GM19324 (cell line): ENCODE measurements at regions not wholly inside any gene's neighbourhood (a gene's known extent, or its start where the extent isn't known, plus 50 kb on each side); places are given as distances from the start of the nearest gene placed in this dataset.
"Not testable (repeated sequence)": the region's sequence is repeated elsewhere in the genome, so short reads cannot be mapped to it uniquely, and the experiment has no call there.

Source experiments
- ATAC-seq: cut with Tn5 transposase; IDR thresholded peaks from one replicate; pipeline ENCODE4 v1.9.1; 2021; ENCODE audit warnings: mild to moderate bottlenecking, moderate library complexity; ENCODE audit not compliant: unreplicated experiment, low FRiP score

GRCh38 chr16:66186251-66186785 lies 180.2 kb upstream of the CDH5 start:
- no peak for ATAC-seq

- ATAC-seq = no peak
Measured at GRCh38 chr16:66182592-66182991, 183.9 kb upstream of the CDH5 start.

GRCh38 chr16:66176731-66177130 lies 189.8 kb upstream of the CDH5 start:
- no peak for ATAC-seq

GRCh38 chr16:66176111-66176510 lies 190.4 kb upstream of the CDH5 start:
- no peak for ATAC-seq

- no peak for ATAC-seq
Measured at GRCh38 chr16:66175636-66176035, 190.9 kb upstream of the CDH5 start.

DNA sequence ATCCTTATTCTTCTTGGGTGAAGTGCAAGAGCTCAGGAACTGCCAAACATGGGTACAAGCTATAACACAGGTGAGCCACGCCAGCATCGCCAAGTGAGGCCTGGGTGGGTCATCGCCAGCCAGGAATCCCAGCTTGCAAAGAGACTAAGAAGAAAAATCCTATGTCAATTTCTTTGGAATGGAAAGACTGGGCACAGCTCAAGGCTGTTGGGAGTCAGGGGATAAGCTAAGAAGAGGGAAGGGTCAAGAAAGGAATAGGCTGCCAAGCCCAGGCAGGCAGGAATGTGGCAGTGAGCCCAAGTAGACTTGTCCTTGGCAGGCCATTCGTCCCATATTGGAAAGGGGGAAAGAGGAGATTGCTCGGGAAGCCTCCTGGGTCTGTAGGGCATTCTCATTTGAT lies 191.4 kb upstream of the CDH5 start:
- no peak for ATAC-seq

DNA sequence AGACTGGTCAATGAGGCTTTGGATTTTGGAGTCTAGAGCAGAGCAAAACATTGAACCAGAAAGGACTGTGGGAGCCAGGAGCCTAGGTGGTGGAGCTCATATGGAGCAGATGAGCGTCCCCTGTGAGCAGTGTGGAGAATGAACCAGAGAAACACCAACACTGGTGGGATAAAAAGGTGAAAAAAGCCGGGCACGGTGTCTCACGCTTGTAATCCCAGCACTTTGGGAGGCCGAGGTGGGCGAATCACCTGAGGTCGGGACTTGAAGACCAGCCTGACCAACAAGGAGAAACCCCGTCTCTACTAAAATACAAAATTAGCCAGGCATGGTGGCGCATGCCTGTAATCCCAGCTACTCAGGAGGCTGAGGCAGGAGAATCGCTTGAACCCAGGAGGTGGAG lies 192.7 kb upstream of the CDH5 start:
- not testable (repeated sequence) for ATAC-seq

- not testable (repeated sequence) for ATAC-seq
Measured at GRCh38 chr16:66173181-66173580, 193.3 kb upstream of the CDH5 start.

GRCh38 chr16:66172463-66172862 lies 194.0 kb upstream of the CDH5 start:
- ATAC-seq = no peak

DNA sequence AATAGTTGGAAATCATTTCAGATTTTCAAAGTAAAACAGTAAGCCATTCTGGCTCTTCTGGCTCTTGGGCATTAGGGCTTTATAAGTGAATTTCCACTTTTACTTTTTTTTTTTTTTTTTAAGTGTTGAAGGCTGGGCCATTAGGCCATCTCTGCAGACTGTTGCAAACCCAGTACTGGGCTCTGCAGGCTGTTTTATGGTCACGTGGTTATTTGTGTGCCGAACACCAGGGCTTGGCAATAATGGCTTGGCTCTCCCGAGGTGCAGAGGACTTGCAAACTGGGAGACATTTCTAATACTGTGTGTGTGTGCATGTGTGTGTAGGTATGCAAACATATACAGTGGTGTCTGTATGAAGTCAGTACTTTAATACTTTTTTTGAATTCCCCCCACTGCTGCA lies 194.9 kb upstream of the CDH5 start:
- ATAC-seq = no peak

- ATAC-seq = no peak
Measured at GRCh38 chr16:66170989-66171388, 195.5 kb upstream of the CDH5 start.

- no peak for ATAC-seq
Measured at GRCh38 chr16:66169817-66170216, 196.7 kb upstream of the CDH5 start.

DNA sequence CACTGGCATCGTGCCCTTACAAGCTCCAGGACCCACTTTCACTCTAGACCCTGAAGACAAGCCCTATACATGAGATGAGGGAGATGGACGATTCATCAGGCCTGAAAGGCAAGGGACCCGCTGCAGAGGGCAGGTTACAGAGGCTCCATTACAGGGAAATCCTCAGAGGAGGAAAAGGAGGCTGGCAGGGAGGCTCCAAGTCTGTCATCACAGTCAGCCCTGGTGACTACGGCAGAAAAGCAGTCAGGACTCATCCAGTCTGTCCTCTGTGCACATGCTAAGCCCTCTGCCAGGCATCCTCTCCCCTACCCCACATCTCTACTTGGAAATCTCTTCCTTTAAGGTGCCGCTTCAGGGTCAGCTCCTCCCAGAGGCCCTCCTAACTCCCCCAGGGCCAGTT lies 197.7 kb upstream of the CDH5 start:
- ATAC-seq = no peak

- no peak for ATAC-seq
Measured at GRCh38 chr16:66167564-66168291, 198.8 kb upstream of the CDH5 start.

DNA sequence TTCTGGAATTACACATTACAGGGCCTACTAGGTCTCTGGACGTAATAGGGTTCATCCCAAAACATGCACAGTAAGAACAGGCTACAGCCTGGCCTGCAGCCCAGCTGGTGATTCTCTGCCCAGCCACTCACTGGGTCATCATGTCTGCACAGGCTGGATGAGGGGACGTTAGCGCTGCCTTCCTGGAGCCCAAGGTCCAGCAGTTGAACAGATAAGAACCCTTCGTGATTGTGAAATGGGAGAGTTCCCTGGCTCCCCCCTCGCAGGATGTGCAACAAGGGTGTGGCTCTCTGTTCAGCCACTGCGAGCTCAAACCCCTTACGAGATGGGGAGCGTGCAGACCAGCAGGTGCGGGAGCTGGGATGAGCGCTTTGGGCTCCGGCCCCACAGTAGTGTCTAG lies 200.0 kb upstream of the CDH5 start:
- ATAC-seq = no peak

DNA sequence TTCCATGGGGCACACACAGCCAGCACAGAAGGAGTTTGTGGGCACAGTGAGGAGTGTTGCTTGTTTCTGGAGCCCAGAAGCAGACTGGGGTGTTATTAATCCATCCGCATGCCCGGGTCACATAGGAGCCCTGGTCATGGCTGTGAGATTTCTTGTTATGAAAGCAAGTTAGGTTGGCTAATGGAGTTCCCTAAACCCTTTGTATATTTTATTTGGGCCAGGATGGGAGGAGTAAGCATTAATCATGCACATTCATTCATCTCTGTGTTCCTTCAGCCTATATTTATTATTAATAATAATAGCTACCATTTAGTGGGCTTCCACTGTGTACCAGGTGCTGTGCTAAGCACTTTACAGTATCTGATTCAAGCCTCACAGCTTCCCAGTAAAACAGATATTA lies 200.6 kb upstream of the CDH5 start:
- no peak for ATAC-seq

- ATAC-seq = no peak
Measured at GRCh38 chr16:66164581-66165247, 201.8 kb upstream of the CDH5 start.

DNA sequence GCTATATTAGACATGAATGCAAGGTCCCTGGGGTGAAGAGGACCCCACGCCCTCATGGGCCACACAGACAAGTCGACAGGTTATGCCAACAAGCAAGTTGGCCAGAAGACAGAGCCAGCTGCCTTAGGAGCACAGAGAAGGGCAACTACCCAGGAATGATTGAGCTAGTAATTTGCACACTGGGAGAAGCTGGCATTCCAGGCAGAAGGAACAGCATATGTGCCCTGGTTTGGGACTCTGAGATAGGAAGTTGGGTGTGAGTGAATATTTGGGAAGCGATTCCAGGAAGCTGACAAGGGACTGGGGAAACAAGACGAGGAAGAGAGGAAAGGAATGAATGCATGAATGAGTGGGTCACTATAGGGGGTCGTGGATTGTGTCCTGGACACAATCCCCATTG lies 203.7 kb upstream of the CDH5 start:
- ATAC-seq = no peak

DNA sequence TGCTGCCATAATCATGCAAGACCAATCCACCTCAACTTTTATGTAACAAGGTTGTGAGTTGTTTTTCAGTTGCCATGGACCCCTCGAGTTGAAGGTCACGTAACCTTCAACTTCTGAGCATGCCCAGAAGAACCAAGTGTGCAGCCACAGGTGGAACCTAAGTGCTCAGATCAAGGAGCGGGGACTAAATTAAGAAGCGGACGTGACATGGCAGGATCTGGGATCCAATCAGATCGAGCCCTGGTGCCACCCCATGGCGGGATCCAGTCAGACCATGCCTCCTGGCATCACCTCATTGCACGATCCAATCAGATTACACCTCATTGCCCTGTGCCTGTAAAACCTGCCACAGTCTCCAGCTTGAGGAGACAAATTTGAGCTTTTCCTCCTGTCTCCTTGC lies 204.5 kb upstream of the CDH5 start:
- ATAC-seq = no peak

GRCh38 chr16:66161269-66161668 lies 205.2 kb upstream of the CDH5 start:
- ATAC-seq = no peak

- no peak for ATAC-seq
Measured at GRCh38 chr16:66159987-66160386, 206.5 kb upstream of the CDH5 start.

DNA sequence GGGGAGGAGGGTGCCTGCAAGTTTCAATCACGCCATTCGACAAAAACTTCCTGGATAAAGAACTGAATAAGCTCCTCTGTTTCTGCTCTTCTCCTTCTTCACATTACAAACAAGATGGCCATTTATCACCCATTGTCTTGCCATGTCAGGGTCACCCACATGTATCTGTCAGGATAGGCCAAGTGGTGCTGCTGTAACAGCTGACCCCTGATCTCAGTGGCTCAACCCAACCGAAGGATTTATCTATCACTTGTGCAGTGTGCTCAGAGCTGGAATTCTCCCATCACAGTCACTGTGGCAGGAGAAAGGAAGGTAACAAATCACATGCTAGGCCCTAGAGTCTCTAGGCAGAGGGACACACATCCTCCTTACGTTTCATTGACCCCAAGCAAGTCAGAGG lies 210.0 kb upstream of the CDH5 start:
- no peak for ATAC-seq
